ENCODE measurements at regions not wholly inside any gene's neighbourhood (a gene's known extent, or its start where the extent isn't known, plus 50 kb on each side); places are given as distances from the start of the nearest gene placed in this dataset.

DNA sequence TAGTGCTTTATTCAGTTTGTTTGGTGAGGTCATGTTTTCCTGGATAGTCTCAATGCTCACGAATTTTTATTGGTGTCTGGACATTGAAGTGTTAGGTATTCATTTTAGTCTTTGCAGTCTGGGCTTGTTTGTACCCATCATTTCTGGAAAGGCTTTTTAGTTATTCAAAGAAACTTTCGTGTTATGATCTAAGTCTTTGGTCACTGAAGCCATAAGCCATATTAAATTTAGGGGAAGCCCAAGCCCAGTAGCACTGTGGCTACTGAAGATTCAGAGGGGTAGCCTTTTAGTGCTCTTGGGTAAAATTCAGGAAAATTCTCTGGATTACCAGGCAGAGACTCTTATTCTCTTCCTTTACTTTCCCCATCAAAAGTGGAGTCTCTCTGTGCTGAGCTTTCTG, 56.2 kb upstream of the PEX5L start:
- Mint-ChIP-seq H3K27me3 (no peaks in the 10 kb centered on the region), H3K36me3 (ENCODE audit: low read depth) (no peaks in the 10 kb centered on the region), H3K27ac (no peak overlapping the region), H3K4me3 (no peak overlapping the region), H3K4me1 (no peaks in the 10 kb centered on the region)
- no peaks in the 10 kb centered on the region for H3K9me3 ChIP-seq (ENCODE audit: control insufficient read depth, low read length, poor library complexity, severe bottlenecking)
- ATAC-seq (no peak), DNase-seq (no peak)

DNA sequence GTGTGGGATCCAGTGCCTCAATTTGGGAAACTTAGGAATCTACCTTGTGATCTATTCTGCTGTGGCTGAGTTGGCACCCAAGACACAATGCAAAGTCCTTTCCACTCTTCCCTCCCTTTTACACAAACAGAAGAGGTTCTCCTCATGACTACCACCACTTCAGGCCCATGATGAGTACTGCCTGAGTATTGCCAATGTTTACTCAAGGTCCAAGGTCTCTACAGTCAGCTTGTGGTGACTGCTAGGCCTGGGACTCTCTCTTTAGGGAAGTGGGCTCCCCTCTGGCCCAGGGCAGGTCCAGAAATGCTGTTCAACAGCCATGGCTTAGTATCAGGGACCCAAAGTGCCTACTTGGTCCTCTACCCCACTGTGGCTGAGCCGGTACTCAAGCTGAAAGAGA, 56.8 kb upstream of the PEX5L start:
- H3K4me1 Mint-ChIP-seq: no peaks in the 10 kb centered on the region
- no peak overlapping the region for H3K4me3 Mint-ChIP-seq
- ATAC-seq (no peak), DNase-seq (no peak)
- no peak overlapping the region for H3K27ac Mint-ChIP-seq
- H3K36me3 Mint-ChIP-seq (ENCODE audit: low read depth): no peaks in the 10 kb centered on the region
- H3K9me3 ChIP-seq (ENCODE audit: control insufficient read depth, low read length, poor library complexity, severe bottlenecking): no peaks in the 10 kb centered on the region
- no peaks in the 10 kb centered on the region for H3K27me3 Mint-ChIP-seq

DNA sequence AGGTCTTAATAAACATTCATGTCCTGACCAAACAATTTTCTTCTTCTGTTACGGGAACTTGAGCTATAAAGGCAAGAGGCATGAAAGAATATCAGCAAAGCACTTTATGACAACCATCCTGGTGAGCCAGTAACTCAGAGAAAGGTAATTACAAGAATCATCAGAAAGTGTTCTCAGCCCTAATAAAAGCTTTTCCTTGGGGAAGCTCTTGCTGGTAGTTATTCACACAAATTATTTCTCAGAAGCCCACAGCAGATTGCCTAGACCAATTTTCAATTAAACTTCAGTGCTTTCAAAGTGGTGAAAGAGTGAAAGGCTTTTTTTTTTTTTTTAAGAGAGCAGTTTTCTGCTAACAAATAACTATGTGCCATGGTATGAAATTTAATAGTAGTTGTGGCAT, 60.9 kb upstream of the PEX5L start:
- Mint-ChIP-seq H3K27ac (no peak overlapping the region), H3K4me3 (no peak overlapping the region), H3K4me1 (no peaks in the 10 kb centered on the region), H3K36me3 (ENCODE audit: low read depth) (no peaks in the 10 kb centered on the region), H3K27me3 (no peaks in the 10 kb centered on the region)
- no peak for DNase-seq
- ATAC-seq: no peak
- no peaks in the 10 kb centered on the region for H3K9me3 ChIP-seq (ENCODE audit: control insufficient read depth, low read length, poor library complexity, severe bottlenecking)

DNA sequence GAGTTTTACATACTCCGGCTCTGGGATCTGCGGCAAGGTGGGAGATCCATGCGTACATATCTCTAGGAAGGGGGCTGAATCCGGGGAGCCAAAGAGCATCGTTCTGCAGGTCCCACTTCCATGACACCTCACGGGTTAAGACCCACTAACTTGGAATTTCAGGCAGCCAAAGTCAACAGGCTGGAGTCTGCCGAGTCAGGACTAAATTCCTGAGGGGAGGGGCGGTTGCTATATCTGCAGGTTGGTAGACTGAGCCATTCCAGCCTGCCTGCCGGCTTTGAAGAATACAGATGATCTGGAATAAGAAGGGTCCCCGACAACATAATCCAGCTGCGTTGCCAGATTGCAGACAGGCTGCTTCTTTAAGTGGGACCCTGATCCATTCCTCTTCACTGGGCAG, 65.4 kb upstream of the PEX5L start:
- ATAC-seq: no peak
- no peak overlapping the region for H3K4me3 Mint-ChIP-seq
- no peaks in the 10 kb centered on the region for H3K9me3 ChIP-seq (ENCODE audit: control insufficient read depth, low read length, poor library complexity, severe bottlenecking)
- no peaks in the 10 kb centered on the region for H3K27me3 Mint-ChIP-seq
- DNase-seq: no peak
- H3K27ac Mint-ChIP-seq: no peak overlapping the region
- no peaks in the 10 kb centered on the region for H3K36me3 Mint-ChIP-seq (ENCODE audit: low read depth)
- no peaks in the 10 kb centered on the region for H3K4me1 Mint-ChIP-seq

DNA sequence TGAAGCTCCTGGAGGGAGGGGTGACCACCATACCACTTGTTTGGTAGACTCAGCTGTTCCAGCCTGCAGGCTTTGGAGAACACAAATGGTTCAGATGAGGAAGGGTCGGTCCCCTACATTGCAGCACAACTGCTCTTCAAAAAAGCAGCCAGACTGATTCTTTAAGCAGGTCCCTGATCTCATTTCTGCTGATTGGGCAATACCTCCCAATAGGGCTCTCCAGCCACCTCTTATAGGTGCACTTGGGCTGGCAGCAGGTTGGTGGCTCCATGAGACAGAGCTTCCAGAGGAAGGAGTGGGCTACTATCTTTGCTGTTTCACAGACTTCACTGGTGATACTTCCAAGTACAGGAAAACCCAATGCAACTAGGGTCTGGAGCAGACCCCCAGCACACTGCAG, 65.9 kb upstream of the PEX5L start:
- Mint-ChIP-seq H3K27me3 (no peaks in the 10 kb centered on the region), H3K27ac (no peak overlapping the region), H3K4me3 (no peak overlapping the region), H3K36me3 (ENCODE audit: low read depth) (no peaks in the 10 kb centered on the region), H3K4me1 (no peaks in the 10 kb centered on the region)
- ATAC-seq (no peak), DNase-seq (no peak)
- no peaks in the 10 kb centered on the region for H3K9me3 ChIP-seq (ENCODE audit: control insufficient read depth, low read length, poor library complexity, severe bottlenecking)

DNA sequence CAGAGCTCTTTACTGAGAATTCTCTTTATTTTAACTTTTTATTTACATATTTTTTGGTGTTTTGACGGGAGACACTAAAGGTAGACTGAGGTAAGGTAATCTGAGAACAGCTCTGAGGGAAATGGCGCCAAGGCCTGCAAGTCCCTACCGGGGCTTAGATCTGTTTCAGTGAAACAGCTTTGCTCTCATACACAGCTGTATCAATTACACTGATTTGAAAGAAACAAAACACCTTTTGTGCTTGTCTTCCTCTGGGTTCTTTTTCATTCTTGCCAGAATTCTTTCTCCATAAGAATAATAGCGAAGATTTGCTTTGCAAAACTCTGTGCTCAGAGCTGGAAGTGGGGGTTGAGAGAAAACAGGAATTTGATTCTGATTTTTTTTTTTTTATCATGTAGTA, 79.5 kb upstream of the PEX5L start:
- no peaks in the 10 kb centered on the region for H3K4me1 Mint-ChIP-seq
- no peak overlapping the region for H3K4me3 Mint-ChIP-seq
- ATAC-seq: no peak
- H3K9me3 ChIP-seq (ENCODE audit: control insufficient read depth, low read length, poor library complexity, severe bottlenecking): no peaks in the 10 kb centered on the region
- H3K27ac Mint-ChIP-seq: no peak overlapping the region
- H3K27me3 Mint-ChIP-seq: no peaks in the 10 kb centered on the region
- H3K36me3 Mint-ChIP-seq (ENCODE audit: low read depth): no peaks in the 10 kb centered on the region
- no peak for DNase-seq

DNA sequence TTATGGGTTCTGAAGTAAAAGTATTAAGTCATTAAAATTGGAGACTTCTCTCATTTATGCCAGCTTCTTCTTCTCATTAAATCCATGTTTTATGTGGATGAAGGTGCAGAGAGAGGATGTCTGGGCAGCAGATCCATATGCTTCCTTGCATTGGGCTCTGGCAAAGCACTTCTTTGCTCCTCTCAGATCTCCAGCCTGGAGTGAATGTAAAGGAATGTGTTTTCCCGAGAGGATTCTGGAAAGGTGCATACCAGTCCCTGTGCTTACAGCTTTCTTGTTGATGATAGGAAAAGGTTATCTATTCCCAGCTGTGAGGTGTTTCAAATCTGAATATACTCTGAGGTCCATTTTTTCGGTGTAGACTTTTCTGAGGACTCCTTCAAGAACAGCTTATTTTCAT, 79.9 kb upstream of the PEX5L start:
- DNase-seq (no peak), ATAC-seq (no peak)
- Mint-ChIP-seq H3K36me3 (ENCODE audit: low read depth) (no peaks in the 10 kb centered on the region), H3K27ac (no peak overlapping the region), H3K4me1 (no peaks in the 10 kb centered on the region), H3K27me3 (no peaks in the 10 kb centered on the region), H3K4me3 (no peak overlapping the region)
- no peaks in the 10 kb centered on the region for H3K9me3 ChIP-seq (ENCODE audit: control insufficient read depth, low read length, poor library complexity, severe bottlenecking)

DNA sequence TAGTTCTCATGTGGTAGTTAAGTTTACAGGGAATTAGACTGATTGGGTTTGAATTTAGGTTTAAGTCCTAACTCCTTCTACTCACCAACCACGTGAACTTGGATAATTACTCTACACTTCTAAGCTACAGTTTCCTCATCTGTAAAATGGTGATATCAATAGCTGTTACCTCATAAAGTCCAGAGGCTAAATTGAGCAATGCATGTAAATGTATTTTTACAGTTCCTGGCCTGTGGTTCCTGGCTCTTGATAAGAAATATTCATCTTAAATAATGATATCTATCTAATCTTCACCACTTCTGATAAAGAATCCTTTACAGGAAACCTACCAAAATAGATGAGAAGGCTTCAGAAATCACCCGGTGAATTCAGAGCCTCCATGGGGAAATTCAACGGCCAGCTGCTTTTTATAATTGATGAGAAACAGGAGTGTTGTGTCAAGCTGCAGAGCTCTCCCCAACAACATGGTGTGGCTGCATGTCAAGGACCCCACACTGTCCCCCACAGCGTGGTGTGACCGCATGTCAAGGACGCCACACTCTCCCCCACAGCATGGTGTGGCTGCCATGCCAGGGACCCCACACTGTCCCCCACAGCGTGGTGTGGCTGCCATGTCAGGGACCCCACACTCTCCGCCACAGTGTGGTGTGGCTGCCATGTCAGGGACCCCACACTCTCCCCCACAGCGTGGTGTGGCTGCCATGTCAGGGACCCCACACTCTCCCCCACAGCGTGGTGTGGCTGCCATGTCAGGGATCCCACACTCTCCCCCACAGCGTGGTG, 80.8 kb upstream of the PEX5L start:
- no peak overlapping the region for H3K4me3 Mint-ChIP-seq
- H3K36me3 Mint-ChIP-seq (ENCODE audit: low read depth): no peaks in the 10 kb centered on the region
- no peaks in the 10 kb centered on the region for H3K9me3 ChIP-seq (ENCODE audit: control insufficient read depth, low read length, poor library complexity, severe bottlenecking)
- no peaks in the 10 kb centered on the region for H3K4me1 Mint-ChIP-seq
- no peaks in the 10 kb centered on the region for H3K27me3 Mint-ChIP-seq
- no peak for DNase-seq
- no peak overlapping the region for H3K27ac Mint-ChIP-seq
- ATAC-seq: no peak

DNA sequence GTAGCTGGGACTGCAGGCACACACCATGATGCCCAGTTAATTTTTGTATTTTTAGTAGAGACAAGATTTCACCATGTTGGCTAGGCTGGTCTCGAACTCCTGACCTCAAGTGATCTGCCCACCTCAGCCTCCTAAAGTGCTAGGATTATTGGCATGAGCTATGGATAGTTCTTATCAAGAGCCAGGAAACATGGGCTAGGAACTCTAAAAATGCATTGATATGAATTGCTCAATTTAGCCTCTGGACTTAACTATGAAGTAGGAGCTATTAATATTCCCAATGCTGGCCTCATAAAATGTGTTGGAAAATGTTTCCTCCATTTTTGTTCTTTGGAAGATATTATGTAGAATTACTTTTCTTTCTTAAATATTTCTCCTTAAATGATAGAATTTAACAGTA, 82.8 kb upstream of the PEX5L start:
- H3K27me3 Mint-ChIP-seq: no peaks in the 10 kb centered on the region
- no peaks in the 10 kb centered on the region for H3K9me3 ChIP-seq (ENCODE audit: control insufficient read depth, low read length, poor library complexity, severe bottlenecking)
- H3K4me3 Mint-ChIP-seq: no peak overlapping the region
- no peak for DNase-seq
- ATAC-seq: no peak
- H3K27ac Mint-ChIP-seq: no peak overlapping the region
- H3K36me3 Mint-ChIP-seq (ENCODE audit: low read depth): no peaks in the 10 kb centered on the region
- H3K4me1 Mint-ChIP-seq: no peaks in the 10 kb centered on the region

DNA sequence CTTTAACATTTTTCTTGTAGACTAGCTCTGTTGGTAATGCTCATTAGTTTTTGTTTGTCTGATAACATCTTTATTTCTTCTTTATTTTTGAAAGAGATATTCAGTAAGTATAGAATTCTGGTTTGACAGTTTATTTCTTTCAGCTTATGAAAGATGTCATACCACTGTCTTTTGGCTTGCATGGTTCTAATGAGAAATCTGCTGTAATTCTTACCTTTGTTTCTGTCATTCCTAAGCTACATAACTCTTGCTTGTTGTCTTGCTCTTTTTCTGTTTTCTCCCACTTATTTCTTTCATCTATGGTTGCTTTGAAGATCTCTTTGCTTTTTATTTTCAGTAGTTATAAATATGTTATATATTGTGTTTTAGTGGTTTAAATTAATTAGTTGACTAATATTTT, 87.2 kb upstream of the PEX5L start:
- Mint-ChIP-seq H3K27me3 (no peaks in the 10 kb centered on the region), H3K4me1 (no peaks in the 10 kb centered on the region), H3K4me3 (no peak overlapping the region), H3K36me3 (ENCODE audit: low read depth) (no peaks in the 10 kb centered on the region), H3K27ac (no peak overlapping the region)
- DNase-seq (no peak), ATAC-seq (no peak)
- no peaks in the 10 kb centered on the region for H3K9me3 ChIP-seq (ENCODE audit: control insufficient read depth, low read length, poor library complexity, severe bottlenecking)

DNA sequence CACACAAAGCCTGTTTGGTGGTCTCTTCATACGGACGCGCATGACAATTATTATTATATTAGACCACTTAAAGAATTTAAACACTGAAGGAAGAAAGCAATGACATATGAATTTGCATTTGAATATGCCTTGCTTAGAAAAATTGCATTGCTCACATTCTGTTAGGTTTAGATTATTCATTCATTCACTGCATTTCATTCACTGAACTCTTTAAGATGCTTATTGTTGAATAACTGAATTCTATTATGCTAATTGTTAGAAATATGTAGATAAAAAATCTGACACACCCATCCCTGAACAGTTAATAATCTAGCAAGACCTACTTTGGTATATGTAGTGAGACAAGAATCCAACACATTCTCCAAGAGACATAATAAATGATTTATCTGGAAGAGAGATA, 94.4 kb upstream of the PEX5L start:
- Mint-ChIP-seq H3K27me3 (no peaks in the 10 kb centered on the region), H3K4me3 (no peak overlapping the region), H3K27ac (no peak overlapping the region), H3K4me1 (no peaks in the 10 kb centered on the region), H3K36me3 (ENCODE audit: low read depth) (no peaks in the 10 kb centered on the region)
- DNase-seq: no peak
- no peak for ATAC-seq
- H3K9me3 ChIP-seq (ENCODE audit: control insufficient read depth, low read length, poor library complexity, severe bottlenecking): no peaks in the 10 kb centered on the region

DNA sequence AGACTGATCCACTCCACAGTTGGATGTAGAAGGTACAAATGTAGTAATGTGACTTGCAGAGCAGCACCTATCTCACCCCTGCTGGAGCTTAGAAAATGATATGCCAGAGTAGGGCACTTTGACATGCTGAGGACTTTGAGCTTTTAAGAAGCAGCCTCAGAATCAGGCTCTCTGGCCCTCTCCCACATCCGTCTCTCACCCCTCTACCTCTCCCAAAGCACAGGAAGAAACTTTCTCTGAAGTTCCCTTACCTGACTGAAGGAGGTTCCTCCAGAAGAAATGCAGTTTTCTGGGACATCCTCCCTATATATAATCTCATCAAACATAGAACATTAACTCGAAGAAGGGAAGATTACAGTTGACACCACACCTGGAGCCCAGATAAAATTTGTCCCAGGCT, 98.4 kb upstream of the PEX5L start:
- no peaks in the 10 kb centered on the region for H3K36me3 Mint-ChIP-seq (ENCODE audit: low read depth)

DNA sequence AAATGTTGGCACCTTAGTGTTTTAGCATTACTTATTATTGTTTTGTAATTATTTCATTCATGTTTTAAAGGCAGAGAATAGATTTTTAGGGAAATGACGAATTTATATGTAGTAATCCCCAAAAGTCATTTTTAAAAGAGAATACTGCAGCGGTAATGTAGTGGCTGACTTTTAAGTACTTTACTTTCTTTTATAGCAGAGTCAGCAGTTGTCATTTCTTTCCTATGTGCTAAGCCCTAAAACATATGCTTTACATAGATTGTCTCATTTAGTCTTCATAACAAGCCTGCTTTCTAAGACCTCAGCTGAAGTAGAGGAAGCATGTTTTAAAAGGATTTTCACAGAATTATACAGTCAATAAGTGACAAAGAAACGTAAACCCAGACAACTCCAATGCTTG, 102.1 kb upstream of the PEX5L start:
- DNase-seq (no peak), ATAC-seq (no peak)
- Mint-ChIP-seq H3K4me3 (no peak overlapping the region), H3K4me1 (no peaks in the 10 kb centered on the region), H3K27me3 (no peaks in the 10 kb centered on the region), H3K36me3 (ENCODE audit: low read depth) (no peaks in the 10 kb centered on the region), H3K27ac (no peak overlapping the region)
- no peaks in the 10 kb centered on the region for H3K9me3 ChIP-seq (ENCODE audit: control insufficient read depth, low read length, poor library complexity, severe bottlenecking)

More for the DNA sequence above, 98.4 kb upstream of the PEX5L start:
- no peaks in the 10 kb centered on the region for H3K27me3 Mint-ChIP-seq
- no peak for DNase-seq
- no peak for ATAC-seq
- H3K27ac Mint-ChIP-seq: no peak overlapping the region
- no peaks in the 10 kb centered on the region for H3K4me1 Mint-ChIP-seq
- no peaks in the 10 kb centered on the region for H3K9me3 ChIP-seq (ENCODE audit: control insufficient read depth, low read length, poor library complexity, severe bottlenecking)
- no peak overlapping the region for H3K4me3 Mint-ChIP-seq

DNA sequence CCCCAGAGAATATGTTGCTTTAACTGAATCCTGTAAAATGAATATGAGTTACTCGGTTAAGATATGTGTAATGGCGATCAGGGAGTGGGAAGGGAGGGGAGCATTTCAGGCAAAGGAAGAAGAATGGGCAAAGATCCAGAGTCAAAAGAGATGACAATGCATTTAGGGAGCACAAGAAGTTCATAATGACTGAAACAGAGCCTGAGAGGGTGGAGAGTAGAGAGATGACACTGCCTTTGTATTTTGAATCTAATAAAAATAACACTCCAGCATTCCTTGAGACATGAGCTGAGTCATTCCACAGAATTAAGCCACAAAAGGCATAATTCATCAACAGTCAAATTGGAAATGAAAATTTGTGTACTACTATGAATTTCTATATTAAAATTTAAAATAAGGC, 105.3 kb upstream of the PEX5L start:
- DNase-seq: no peak
- Mint-ChIP-seq H3K4me1 (no peaks in the 10 kb centered on the region), H3K36me3 (ENCODE audit: low read depth) (no peaks in the 10 kb centered on the region), H3K27me3 (no peaks in the 10 kb centered on the region), H3K4me3 (no peak overlapping the region), H3K27ac (no peak overlapping the region)
- H3K9me3 ChIP-seq (ENCODE audit: control insufficient read depth, low read length, poor library complexity, severe bottlenecking): no peaks in the 10 kb centered on the region
- ATAC-seq: no peak
